Endothelial cell of umbilical vein (primary cell): ENCODE measurements at regions not wholly inside any gene's neighbourhood (a gene's known extent, or its start where the extent isn't known, plus 50 kb on each side); places are given as distances from the start of the nearest gene placed in this dataset.

Experiments
- BruUV-seq: library from RNA; stranded (reverse); fragments of 400-500 nt; replicated peaks from 2 replicates; lab custom pipeline; 2021; lab: Mats Ljungman, UMichigan
- CTCF ChIA-PET: fragments of 300-600, 350-600 bp; sonication (Branson Sonifier 250); formaldehyde crosslinking; loops from one replicate; lab custom pipeline; 2021; ENCODE audit warnings: antibody characterized with exemption, inconsistent platforms; lab: Charles Lee
- POLR2A ChIA-PET: fragments of 300-600, 350-600 bp; sonication (Branson Sonifier 250); formaldehyde crosslinking; loops from one replicate; lab custom pipeline; 2021; ENCODE audit warnings: antibody characterized with exemption, inconsistent platforms; lab: Charles Lee
- DNase-seq: peaks from one replicate; pipeline ENCODE4 v3.0.0-alpha.2; 2011; ENCODE audit warnings: low read depth, low spot score
- FAIRE-seq: peaks from 2 replicates; lab custom pipeline; 2011; peaks lifted over from hg19 to GRCh38; lab: Jason Lieb, UNC
- H2AFZ ChIP-seq: 2 replicates; pipeline ENCODE4 v1.6.0; 2012; ENCODE audit warnings: low read depth, low read length, control low read depth, inconsistent platforms
- H3K27ac ChIP-seq: 2 replicates; pipeline ENCODE4 v1.5.1; 2011; ENCODE audit warnings: low read depth, mild to moderate bottlenecking, control low read depth, low read length, moderate library complexity; ENCODE audit not compliant: insufficient read depth
- H3K27me3 ChIP-seq, 2 experiments: 2 replicates each; pipeline versions ENCODE4 v1.6.0 to v1.6.1; 2011; ENCODE audit warnings: low read length in 2 of 2, mixed read lengths in 1 of 2; ENCODE audit not compliant: control insufficient read depth in 2 of 2, insufficient read depth in 2 of 2
- H3K36me3 ChIP-seq, 2 experiments: 2 replicates in 1 of 2; 3 replicates in 1 of 2; pipeline ENCODE4 v1.5.1; 2011; ENCODE audit warnings: low read length in 2 of 2, mild to moderate bottlenecking in 1 of 2, moderate library complexity in 1 of 2; ENCODE audit not compliant: control insufficient read depth in 2 of 2, insufficient read depth in 2 of 2; ENCODE audit errors: extremely low read depth in 1 of 2
- H3K4me1 ChIP-seq: 3 replicates; pipeline ENCODE4 v1.5.1; 2011; ENCODE audit warnings: mild to moderate bottlenecking, low read length; ENCODE audit not compliant: control insufficient read depth, insufficient read depth; ENCODE audit errors: extremely low read depth
- H3K4me2 ChIP-seq: 2 replicates; pipeline ENCODE4 v1.6.1; 2011; ENCODE audit warnings: low read length, control low read depth, mixed read lengths; ENCODE audit not compliant: insufficient read depth
- H3K4me3 ChIP-seq, 3 experiments: fragments of 200-600 bp in 1 of 3; sonication (generic), shearing (Covaris generic) in 1 of 3; replicated peaks in 1 of 3; 2 replicates each; pipeline ENCODE4 v1.5.1; 2011 to 2016; ENCODE audit warnings: control low read depth in 3 of 3, low read length in 3 of 3, mild to moderate bottlenecking in 2 of 3, inconsistent platforms in 1 of 3, low read depth in 1 of 3, moderate library complexity in 1 of 3; ENCODE audit not compliant: insufficient read depth in 1 of 3
- H3K79me2 ChIP-seq: 2 replicates; pipeline ENCODE4 v1.6.0; 2012; ENCODE audit warnings: low read length, inconsistent platforms; ENCODE audit not compliant: control insufficient read depth, insufficient read depth
- H3K9ac ChIP-seq: replicated peaks from 2 replicates; pipeline ENCODE3; 2011; ENCODE audit warnings: low read length, control low read depth; ENCODE audit not compliant: insufficient read depth; ENCODE audit errors: extremely low read depth
- H3K9me1 ChIP-seq: replicated peaks from 3 replicates; pipeline ENCODE4 v1.6.0; 2011; ENCODE audit warnings: mild to moderate bottlenecking, low read length; ENCODE audit not compliant: control insufficient read depth, insufficient read depth; ENCODE audit errors: extremely low read depth
- H3K9me3 ChIP-seq: replicated peaks from 2 replicates; pipeline ENCODE4 v1.5.1; 2012; ENCODE audit warnings: low read length, inconsistent platforms; ENCODE audit not compliant: control insufficient read depth, insufficient read depth
- H4K20me1 ChIP-seq: replicated peaks from 2 replicates; pipeline ENCODE3; 2011; ENCODE audit warnings: mild to moderate bottlenecking, low read length; ENCODE audit not compliant: control insufficient read depth, insufficient read depth; ENCODE audit errors: extremely low read depth
- EZH2 ChIP-seq: IDR thresholded peaks from 2 replicates; pipeline ENCODE4 v1.6.1; 2012; ENCODE audit warnings: borderline replicate concordance, low read depth, mild to moderate bottlenecking, moderate library complexity, low read length, inconsistent platforms; ENCODE audit not compliant: severe bottlenecking
- FOS ChIP-seq: IDR thresholded peaks from 2 replicates; pipeline ENCODE4 v1.6.1; 2011; ENCODE audit warnings: mild to moderate bottlenecking, low read length, moderate library complexity, borderline replicate concordance; ENCODE audit not compliant: insufficient read depth
- GATA2 ChIP-seq: IDR thresholded peaks from 2 replicates; pipeline ENCODE4 v1.7.0; 2011; ENCODE audit warnings: low read depth, mild to moderate bottlenecking, moderate library complexity, mixed read lengths, low read length; ENCODE audit not compliant: insufficient read length, insufficient read depth
- JUN ChIP-seq: IDR thresholded peaks from 2 replicates; pipeline ENCODE4 v1.6.1; 2011; ENCODE audit warnings: borderline replicate concordance, low read depth; ENCODE audit not compliant: insufficient read length, insufficient read depth
- MYC ChIP-seq: IDR thresholded peaks from one replicate; pipeline ENCODE4 v1.6.1; 2011; ENCODE audit warnings: mild to moderate bottlenecking, low read depth, low read length
- POLR2A ChIP-seq: IDR thresholded peaks from 2 replicates; pipeline ENCODE4 v1.6.1; 2012; ENCODE audit warnings: low read depth, mild to moderate bottlenecking, control low read depth, low read length
- POLR2AphosphoS5 ChIP-seq: IDR thresholded peaks from 2 replicates; pipeline ENCODE4 v1.6.1; 2012; ENCODE audit warnings: low read depth, mild to moderate bottlenecking, control low read depth, low read length, moderate library complexity; ENCODE audit not compliant: insufficient read depth
- dilution Hi-C: fragments of 300-500 bp; cut with MboI; formaldehyde crosslinking; loops from one replicate; pipeline ENCODE4 v1.15.0; 2019; ENCODE audit warnings: low sequenced_read_pairs; ENCODE audit not compliant: extremely low pct_ligation_motif_present
- intact Hi-C: fragments of 100-400 bp; cut with micrococcal nuclease; formaldehyde crosslinking; loops from one replicate; pipeline ENCODE4 v1.10.0; 2022
- TF ChIP-seq, protein P1 (sequence below), 2 donors: IDR thresholded peaks; 1 replicate in 1 of 2; 2 replicates in 1 of 2; pipeline ENCODE4 v1.5.1; 2011; ENCODE audit warnings: low read length in 2 of 2, mild to moderate bottlenecking in 2 of 2, moderate library complexity in 2 of 2, control low read depth in 1 of 2, inconsistent platforms in 1 of 2, low read depth in 1 of 2; ENCODE audit not compliant: insufficient read depth in 1 of 2; ENCODE audit errors: extremely low read depth in 1 of 2
- TF ChIP-seq, protein P2 (sequence below): IDR thresholded peaks from 2 replicates; pipeline ENCODE4 v1.6.1; 2011; ENCODE audit not compliant: insufficient read depth, insufficient read length

DNA sequence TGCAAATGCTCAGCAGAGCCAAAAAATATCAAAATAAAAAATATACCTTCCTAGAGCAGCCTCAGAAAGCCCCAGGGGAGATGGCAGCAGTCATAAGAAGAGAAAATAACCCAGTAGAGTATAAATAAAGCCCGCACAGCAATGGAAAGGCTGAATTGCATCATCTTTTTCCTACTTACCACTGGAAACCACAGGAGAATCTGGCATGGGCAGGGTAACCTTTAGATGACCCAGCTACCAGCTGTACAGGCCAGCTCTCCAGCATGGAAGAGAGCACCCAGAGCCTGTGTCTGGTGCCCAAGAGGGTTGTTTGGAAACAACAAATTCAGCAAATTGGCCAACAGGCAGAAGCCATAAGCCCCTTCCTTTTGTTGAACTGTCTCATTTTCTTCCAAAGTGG is 253.1 kb downstream of the OMA1 start:
- DNase-seq = no peak
- H3K36me3 ChIP-seq = no peaks in the 10 kb centered on the region
- no TSS peak for BruUV-seq
- no peaks in the 10 kb centered on the region for H3K27me3 ChIP-seq
- H3K9ac ChIP-seq = no peak overlapping the region
- no peak overlapping the region for H3K4me2 ChIP-seq
- H3K4me3 ChIP-seq = no peak overlapping the region
- dilution Hi-C loops (no loop called here), intact Hi-C loops (no loop called here)
- H3K9me3 ChIP-seq = no peaks in the 10 kb centered on the region
- ChIA-PET CTCF (no interaction called here), POLR2A (no interaction called here)
- H3K79me2 ChIP-seq = no peaks in the 10 kb centered on the region
- H4K20me1 ChIP-seq = no peaks in the 10 kb centered on the region
- no peaks in the 10 kb centered on the region for H3K9me1 ChIP-seq
- no peak overlapping the region for H2AFZ ChIP-seq
- no peak for FAIRE-seq
- H3K4me1 ChIP-seq = no peaks in the 10 kb centered on the region
- no peak overlapping the region for H3K27ac ChIP-seq
- no peak for TF ChIP-seq MYC
- TF ChIP-seq EZH2 = no peak
- no peak for TF ChIP-seq GATA2
- TF ChIP-seq, protein P1, sequence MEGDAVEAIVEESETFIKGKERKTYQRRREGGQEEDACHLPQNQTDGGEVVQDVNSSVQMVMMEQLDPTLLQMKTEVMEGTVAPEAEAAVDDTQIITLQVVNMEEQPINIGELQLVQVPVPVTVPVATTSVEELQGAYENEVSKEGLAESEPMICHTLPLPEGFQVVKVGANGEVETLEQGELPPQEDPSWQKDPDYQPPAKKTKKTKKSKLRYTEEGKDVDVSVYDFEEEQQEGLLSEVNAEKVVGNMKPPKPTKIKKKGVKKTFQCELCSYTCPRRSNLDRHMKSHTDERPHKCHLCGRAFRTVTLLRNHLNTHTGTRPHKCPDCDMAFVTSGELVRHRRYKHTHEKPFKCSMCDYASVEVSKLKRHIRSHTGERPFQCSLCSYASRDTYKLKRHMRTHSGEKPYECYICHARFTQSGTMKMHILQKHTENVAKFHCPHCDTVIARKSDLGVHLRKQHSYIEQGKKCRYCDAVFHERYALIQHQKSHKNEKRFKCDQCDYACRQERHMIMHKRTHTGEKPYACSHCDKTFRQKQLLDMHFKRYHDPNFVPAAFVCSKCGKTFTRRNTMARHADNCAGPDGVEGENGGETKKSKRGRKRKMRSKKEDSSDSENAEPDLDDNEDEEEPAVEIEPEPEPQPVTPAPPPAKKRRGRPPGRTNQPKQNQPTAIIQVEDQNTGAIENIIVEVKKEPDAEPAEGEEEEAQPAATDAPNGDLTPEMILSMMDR (IDR thresholded peaks at IDR 0.05; ENCODE audit: extremely low read depth in 1 of 2, insufficient read depth in 1 of 2, low read depth in 1 of 2, low read length in 2 of 2) = no peak
- no peak for TF ChIP-seq JUN
- no peak for TF ChIP-seq POLR2AphosphoS5
- no peak for TF ChIP-seq POLR2A
- TF ChIP-seq, protein P2, sequence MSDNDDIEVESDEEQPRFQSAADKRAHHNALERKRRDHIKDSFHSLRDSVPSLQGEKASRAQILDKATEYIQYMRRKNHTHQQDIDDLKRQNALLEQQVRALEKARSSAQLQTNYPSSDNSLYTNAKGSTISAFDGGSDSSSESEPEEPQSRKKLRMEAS = no peak
- no peak for TF ChIP-seq FOS
